Tongue (tissue), 1 donor: ENCODE measurements at regions not wholly inside any gene's neighbourhood (a gene's known extent, or its start where the extent isn't known, plus 50 kb on each side); places are given as distances from the start of the nearest gene placed in this dataset.
A peak's percentile ranks its signal among the peaks of the same experiment; 100 is the strongest.
"Not testable (repeated sequence)": the region's sequence is repeated elsewhere in the genome, so short reads cannot be mapped to it uniquely, and the experiment has no call there.

Experiments used
- DNase-seq: peaks from one replicate; pipeline ENCODE4 v3.0.0-alpha.2; 2015

DNA sequence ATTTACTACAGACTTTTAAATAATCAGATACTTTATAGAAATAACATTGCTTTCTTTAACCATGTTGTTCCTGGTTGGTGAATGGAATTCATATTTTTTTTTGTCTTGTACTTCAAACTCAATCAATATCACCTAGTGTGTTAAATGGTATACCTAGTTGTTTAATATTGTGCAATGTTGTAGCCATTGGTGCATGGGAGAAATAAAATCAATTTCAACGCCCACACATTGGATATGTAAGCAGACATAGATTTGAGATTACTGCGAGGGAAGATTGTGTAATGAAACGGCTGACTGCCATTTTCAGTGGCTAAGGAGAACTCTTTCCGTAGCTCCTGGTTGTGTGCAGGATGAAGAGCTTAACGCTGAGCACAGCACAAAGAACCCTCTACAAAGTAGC is 626.1 kb downstream of the TMEM182 start:
- no peak for DNase-seq

DNA sequence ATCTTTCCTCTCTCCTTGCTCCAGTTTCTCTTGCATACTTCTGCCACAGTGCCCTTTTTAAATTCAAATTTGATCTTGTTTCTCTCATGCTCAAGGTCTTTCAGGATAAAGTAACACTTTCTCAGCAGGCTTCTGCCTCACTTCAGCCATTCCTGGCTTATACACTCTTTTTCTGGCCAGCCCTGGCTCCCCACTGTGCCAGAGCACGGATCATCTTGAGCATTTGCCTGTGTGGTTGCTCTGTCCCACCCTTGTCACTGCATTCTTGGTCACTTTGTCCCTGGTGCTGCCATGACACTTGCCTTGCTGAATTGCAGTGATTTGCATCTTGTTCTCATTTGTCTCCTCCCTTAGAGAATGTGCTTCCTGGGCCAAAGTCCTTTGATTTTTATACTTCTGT is 634.3 kb downstream of the TMEM182 start:
- DNase-seq: no peak

DNA sequence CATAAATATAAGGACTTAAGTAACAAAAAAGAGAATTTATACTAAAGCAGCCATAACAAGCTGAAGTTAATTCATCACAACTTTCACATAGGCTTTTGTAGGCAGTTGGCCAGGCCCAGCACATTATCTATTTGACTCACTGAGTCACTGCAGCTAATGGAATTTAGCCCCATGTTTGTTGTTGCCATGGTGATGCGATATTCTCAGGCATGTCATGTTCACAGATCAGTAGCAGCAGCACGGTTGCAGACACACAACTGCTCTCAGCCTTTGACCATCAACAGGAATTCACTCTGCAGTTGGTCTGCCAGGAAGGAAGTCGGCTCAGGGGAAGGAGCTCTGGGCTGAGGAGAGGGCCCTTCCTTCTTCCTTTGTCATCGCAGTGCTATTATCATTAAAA is 639.8 kb downstream of the TMEM182 start:
- DNase-seq: peak; percentile 80

DNA sequence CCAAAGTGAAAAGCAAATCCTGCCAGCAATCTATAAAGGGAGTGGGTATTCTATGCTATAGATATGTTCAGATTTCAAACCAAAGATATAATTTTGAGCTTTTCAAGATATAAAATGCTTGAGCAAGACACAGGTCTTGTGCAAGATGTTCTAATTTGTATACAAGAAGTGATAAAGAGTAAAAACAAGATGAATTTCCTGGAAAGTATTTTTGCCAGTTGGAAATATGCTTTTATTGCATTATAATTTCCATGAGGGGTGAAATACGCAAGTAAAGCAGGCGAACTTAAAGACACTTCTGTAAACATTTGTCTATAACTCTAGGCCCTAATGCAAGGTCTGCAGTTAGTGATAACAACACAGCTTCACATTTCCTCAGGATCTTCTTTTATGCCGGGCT is 640.5 kb downstream of the TMEM182 start:
- DNase-seq: no peak

DNA sequence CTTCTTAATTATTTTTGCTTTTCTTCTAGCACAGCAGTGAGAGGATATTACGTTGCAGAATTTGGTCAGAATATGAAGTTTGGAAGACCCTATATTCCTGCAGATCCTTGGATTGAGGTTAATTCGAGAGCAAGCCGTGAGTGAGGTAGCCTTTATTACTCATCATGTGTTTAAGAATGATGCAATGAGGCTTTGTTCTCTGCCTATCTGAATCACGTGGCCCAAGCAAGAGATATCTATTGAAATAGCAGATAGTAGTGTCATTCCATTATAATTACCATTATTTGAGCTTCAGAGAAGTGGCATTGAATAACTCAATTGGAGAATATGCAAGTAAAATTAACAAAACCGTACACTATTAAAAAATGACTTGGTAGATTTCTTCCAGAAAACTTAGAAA is 641.1 kb downstream of the TMEM182 start:
- no peak for DNase-seq

DNA sequence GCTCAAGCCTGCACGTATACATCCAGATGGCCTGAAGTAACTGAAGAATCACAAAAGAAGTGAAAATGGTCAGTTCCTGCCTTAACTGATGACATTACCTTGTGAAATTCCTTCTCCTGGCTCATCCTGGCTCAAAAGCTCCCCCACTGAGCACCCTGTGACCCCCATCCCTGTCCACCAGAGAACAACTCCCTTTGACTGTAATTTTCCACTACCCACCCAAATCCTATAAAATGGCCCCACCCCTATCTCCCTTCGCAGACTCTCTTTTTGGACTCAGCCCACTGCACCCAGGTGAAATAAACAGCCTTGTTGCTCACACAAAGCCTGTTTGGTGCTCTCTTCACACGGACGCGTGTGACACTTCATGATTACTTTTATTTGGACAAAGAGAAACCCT is 641.6 kb downstream of the TMEM182 start:
- DNase-seq: not testable (repeated sequence)

DNA sequence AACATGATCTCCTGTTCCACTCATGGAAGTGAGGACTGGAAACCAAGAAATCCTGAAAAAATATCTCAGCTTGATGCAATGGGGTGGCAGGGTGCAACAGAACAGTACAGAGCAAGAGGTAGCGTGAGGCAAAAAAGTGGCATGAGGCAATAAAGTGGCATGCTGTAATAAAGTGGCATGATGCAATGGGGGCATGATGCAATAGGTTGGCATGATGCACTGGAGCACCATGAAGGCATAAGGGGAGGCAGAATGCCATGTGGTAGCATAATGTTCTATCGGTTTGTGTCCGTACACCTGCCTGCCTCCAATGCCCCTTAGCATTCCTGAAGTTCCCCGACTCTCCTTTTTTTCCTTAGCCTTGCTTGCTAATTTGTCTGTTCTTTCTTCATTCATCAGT is 648.4 kb downstream of the TMEM182 start:
- DNase-seq: no peak

DNA sequence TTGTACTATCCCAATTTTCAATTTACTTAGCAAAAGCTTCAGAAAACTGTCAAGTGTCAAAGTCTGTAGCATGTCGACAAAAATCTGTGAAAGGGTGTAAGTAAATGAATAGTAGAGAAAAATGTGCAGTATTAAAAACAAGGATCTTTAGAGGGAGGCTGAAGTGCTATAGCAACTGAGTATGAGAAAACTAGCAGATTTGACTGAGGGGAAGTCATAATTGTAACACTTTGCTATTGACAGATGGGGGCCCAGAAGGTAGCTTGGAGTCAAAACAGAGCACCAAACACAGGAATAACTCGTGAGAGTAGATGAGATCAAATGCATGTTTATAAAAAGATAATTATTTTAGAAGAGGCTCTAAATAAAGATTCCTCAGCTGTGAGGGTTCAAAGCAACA is 657.7 kb downstream of the TMEM182 start:
- no peak for DNase-seq

DNA sequence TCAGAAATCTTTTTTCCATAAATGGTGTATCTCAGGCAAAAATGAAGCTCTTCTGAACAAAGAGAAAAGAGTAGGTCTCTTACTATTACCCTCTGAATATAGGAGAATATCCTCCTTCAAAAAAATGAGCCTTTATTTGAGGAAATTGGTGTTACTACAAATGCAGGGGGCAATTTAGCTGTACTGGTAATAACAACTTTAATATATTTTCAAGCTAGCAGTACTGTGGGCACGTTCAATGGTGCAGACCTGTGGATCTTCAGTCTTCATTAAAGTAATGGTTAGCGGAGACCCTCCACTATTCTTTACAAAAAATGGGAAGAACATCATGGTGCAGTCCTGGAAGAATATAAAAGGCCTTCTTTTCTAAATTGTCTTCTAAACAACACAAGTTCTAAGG is 661.3 kb downstream of the TMEM182 start:
- DNase-seq: no peak

DNA sequence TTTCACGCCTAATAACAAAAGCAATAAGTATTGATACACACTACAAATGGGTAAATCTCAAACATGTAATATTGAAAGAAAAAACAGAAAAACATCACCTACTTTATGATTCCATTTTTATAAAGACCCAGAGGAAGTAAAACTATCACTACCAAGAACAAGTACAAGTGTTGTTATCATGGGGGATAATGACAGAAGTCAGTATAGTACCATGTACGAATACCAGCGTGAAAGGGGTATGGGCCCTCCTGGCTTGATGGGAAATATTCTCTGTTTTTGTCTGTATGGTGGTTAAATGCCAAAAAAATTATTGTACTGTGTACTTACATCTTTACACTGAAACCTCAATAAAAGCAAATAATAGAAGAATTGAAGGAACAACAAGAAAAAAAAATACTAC is 665.7 kb downstream of the TMEM182 start:
- DNase-seq: no peak

DNA sequence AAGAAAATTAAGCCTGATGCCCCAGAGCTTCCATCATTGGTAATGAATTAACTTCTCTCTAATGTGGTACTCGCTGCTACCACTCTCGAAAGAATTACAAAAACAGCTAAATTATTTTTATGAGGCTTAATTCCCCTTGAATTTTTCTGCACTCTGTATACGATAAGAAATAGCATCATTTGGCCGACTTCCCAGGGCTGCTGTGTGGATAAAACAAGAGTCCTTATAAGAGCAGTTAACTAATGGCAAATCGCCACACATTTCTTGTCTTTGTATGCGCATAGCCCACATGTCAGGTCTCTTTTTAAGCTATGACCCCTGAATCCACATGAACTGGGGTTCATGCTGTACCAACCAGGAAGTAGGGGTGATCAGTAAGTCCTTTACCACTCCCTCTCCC is 668.4 kb downstream of the TMEM182 start:
- DNase-seq: no peak

DNA sequence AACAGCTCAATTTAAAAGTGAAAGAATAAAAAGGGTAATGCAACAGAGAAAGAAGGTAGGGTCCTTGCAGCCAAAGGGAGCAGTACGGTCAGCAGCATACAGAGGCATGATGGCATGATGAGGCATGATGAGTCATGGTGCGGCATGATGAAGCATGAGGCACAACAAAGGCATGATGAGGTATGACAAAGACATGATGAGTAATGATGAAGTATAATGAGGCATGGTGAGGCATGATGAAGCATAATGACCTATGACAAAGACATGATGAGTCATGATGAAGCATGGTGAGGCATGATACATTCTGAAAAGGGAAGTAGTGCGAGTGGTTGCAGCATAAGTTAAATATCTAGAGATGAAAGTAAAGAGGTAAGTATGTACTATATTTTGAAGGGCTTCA is 673.2 kb downstream of the TMEM182 start:
- DNase-seq: no peak

DNA sequence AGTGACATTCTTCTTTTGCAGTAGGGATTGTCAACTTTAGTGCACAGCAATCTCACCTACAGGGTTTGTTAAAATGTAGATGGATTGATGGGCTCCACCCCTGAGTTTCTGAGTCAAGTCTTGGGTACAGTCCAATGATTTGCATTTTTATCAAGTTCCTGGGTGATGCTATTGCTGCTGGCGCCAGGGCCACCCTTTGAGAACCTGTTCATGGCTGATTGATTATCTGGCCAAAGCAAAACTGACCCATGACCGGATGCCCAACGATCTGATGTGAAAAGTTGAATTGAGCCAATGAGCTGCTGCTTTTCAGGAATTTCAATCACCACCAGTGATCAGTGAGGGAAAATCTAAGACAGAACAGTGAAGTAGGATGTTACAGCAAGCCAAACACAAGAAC is 675.3 kb downstream of the TMEM182 start:
- no peak for DNase-seq

DNA sequence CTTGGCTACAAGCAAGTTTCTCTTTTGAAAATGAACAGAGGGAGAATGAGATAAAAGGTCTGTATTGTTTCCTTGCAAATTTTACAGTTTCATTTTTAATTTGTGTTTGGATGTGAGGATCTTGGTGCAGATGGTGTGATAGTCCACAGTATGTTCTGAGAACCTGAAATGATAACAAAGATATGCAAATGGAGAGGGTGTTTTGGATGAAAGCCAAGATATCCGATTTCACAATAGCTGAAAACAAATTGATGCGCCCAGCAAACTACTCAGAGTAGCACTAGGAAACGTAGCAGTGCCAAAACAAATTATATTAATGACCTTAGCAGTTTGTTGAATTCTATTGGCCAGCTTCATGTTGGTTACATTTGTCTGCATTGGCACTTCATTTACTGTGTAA is 683.5 kb downstream of the TMEM182 start:
- no peak for DNase-seq

DNA sequence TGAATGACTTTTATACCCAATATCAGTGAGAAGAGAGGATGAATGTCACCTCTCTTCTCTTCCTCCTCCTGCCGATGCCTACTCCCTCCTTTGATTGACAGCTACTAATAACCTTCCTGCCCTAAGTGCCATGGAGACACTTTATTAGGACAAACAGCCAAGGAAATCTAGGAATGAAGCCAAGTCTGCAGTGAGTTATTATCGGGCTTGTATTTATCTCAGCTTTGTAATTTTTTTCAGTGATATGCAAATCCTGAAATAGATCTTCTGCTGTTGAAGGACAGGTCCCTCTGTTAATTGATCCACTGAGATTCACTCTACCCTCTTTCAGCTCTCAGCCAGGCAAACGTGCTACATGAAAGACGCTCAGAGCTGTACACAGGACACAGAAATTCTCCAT is 686.7 kb downstream of the TMEM182 start:
- no peak for DNase-seq

DNA sequence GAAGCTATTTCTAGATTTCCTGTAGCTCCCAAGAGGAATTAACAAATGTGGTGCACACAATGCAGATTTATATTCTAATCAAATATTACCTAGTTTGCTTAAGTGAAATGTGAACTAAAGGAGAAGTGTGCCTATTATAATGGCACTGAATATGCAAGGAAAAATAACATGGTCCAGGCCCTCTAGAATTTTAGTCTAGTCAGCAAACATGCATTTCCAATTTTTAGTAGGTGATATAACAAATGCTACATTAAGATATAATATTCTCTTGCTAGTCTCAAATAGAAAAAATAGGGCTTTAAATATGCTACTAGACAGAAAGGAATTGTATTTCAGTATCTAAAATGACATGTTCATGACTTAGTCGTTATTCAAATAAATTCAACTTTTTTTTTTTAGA is 689.5 kb downstream of the TMEM182 start:
- no peak for DNase-seq

DNA sequence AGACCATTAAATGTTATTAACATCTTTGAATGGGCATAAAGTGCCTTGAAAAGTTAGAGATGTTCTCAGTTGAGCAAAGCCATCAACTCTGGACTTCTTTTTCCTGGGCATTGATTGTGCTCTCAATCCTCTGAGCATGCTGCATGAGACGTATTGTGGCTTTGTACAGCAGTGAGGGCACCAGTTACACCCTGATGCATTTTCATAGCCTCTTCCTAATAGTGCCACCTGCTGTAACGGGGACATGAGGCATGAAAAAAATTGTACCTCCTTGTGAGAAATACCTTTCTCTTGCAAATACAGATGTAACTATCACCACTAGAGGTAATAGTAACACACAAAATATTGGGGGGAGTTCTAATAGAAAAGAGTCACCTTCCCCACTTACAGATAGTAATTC is 697.5 kb downstream of the TMEM182 start:
- no peak for DNase-seq

DNA sequence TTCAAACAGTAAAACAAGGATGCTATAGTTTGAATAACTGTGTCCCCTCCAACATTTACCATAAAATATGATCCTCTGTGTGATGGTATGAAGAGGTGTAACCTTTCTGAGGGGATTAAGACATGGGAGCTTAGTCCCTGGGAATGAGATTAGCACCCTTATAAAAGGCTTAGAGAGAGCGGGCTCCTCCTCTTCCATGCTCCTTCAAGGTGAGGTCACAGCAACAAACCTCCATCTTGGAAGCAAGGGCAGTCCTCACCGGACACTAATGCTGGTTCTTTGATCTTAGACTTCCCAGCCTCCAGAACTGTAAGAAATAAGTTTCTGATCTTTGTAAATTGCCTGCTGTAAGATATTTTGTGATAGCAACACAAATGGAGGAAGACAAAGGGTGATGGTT is 700.3 kb downstream of the TMEM182 start:
- DNase-seq: no peak

DNA sequence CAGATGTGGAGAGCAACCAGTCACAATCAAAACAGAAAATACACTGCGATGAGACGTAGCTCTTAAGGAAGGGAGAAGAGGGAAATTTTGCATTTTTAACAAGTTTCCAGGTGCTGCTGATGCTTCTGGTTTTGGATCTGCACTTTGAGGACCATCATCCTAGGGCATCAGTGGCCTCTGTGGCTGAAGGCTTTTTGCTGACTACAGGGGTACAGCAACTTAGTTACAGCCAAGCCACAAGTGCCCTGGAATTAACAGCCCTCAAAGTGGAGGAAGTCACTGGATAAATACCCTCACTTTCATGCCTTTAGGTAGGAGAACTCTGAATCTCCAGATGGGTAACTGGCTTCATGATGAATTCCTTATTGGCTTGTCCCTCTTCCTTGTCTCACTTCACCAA is 700.9 kb downstream of the TMEM182 start:
- no peak for DNase-seq

DNA sequence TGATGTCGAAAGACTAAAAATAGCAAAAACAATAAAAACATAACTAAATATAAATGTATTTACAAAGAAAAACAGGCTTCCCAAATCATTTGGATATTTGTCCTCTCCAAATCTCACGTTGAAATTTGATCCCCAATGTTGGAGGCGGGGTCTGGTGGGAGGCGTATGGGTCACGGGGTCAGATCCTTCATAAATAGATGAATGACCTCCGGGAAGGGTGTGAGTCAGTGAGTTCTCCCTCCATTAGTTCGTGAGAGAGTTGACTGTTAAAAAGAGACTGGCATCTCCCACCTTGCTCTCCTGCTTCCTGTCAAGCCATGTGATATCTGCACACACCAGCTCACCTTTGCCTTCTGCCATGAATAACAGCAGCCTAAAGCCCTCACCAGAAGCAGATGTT is 703.0 kb downstream of the TMEM182 start:
- DNase-seq: no peak

DNA sequence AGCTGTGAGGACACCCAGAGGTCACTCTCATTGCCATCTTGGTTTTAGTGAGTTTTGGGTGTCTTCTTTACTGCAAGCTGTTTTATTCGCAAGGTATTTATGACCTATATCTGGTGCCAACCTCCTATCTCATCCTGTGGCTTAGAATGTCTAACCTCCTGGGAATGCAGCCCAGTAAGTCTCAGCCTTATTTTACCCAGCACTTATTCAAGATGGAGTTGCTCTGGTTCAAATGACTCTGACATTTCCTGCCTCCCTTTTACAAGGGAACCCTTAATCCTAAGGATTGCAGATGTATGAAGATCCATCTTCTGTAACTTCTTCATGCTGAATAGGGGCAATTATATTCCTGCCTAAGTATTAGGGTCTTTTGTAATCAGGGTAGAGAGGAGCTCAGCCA is 708.0 kb downstream of the TMEM182 start:
- no peak for DNase-seq

DNA sequence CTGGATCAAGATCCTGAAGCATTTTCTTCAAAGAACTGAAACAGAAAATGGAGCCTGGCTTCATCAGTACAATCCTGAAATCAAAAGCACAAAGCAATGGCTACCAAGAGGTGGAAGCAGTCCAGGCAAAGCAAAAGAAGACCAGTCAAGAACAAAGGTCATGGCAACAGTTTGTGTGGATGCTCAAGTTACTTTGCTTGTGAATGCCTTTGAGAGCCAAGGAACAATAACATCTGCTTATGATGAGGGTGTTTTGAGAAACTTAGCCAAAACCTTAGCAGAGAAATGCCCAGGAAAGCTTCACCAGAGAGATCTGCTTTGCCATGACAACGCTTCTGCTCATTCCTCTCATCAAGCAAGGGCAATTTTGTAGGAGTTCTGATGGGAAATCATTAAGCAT is 723.1 kb downstream of the TMEM182 start:
- peak; percentile 3 for DNase-seq

DNA sequence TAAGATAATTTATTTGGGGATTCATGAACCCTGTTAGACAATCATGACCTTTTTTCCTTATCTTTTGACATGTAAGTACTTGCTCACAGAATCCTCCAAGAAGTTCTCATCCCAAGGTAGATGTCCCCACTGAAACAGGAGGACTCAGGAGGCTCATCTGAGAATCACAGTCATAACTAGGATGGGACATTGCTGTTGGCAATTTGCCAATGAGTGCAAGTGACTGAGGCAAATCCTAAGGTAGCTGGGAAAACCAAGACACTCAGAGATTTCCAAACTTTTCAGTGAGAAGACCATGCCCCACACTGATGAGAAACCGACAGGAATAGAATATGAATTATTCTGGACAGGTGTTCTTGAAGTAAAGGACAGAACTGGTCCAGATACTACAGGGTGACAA is 735.0 kb downstream of the TMEM182 start:
- DNase-seq: no peak

DNA sequence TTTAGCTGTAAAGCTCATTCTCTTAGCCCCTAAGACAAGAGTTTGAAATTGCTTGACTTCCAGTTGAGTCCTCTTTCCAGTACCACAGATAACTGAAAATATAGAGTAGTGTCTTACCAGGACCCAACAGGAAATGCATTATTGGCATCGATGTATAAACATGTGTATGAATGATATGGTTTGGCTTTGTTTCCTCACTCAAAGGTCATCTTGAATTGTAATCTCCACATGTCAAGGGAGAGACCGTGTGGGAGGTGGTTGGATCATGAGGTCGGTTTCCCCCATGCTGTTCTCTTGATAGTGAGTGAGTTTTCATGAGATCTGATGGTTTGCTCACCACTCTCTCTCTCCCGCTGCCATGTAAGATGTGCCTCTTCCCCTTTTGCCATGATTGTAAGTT is 745.0 kb downstream of the TMEM182 start:
- no peak for DNase-seq

DNA sequence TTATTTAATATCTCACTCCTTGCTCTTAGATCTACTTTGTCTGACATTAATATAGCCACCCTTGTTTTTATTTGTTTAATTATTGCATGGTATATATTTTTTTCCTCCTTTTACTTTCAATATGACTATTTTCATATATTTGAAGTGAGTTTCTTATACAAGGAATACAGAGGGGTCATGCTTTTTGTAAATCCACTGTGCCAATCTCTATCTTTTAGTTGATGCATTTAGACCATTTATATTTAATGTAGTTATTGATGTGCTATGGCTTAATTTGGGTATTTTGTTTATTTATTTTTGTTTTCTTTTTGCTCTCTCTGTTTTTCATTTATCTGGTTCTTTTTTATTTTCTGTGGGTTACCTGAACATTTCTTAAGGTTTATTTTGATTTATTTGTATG is 750.6 kb downstream of the TMEM182 start:
- DNase-seq: no peak

DNA sequence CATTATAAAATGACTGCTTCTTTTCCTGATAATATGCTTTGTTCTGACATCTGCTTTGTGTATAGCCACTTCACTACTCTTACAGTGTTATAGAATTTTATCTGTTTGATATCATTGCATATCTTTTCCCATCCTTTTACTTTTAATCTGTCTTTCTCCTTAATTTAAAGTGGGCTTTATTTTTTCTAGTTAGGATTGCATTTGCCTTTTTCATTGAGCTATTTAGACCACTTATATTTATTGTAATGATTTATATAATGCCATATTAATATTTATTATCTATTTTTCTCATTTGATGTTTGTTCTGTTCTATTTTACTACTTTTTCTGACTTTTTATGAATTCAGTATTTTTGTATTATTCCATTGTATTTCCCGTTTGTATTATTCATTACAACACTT is 758.7 kb downstream of the TMEM182 start:
- no peak for DNase-seq
